ENCODE measurements at regions not wholly inside any gene's neighbourhood (a gene's known extent, or its start where the extent isn't known, plus 50 kb on each side); places are given as distances from the start of the nearest gene placed in this dataset.

DNA sequence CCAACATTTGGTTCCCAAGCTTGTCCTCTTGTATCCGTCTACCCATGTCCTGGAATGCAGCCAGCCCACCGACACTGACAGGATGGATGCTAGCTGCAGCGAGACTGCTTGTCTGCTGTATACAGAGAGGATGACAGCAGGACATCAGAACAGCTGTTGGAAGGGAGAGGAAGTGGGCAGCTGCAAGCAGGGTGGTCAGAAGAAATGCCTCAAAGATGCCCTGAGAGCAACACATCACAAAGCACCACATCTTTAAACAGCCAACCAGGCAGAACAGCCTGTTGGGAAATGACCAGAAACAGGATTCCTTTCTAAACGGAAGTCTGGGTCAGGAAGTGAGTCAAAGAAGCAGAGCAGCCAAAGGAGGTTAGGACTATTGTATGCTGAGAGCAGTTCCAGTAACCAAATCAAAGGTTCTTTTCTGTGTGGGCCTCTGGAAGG lies 219.1 kb downstream of the NDUFS4 start:
- CTCF ChIA-PET = interaction anchor here (0.5 to 1.5 kb wide), 2 partner anchors 19 to 219 kb away, joined by 3 to 4 read pairs; partner anchors contain the start of gene NDUFS4
- no peak overlapping the region for H3K4me3 ChIP-seq (ENCODE audit: low read depth, low read length)

DNA sequence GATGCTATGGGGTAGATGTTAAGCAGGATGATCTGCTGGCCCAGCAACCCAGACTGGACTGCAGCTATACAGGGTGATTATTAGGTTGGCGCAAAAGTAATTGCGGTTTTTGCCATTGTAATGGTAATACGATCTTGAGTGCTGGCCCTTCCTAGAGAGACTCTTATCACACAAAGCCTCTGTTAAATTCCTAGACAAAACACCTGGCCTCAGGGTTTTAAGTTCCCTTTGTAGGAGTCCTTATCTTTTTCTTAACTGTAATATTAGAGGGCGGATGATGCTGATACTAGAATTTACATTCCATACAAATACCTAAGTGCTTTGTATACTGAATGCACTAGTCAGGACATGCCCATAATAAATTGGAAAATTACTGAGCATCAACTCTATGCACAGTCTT lies 222.2 kb downstream of the NDUFS4 start:
- CTCF ChIA-PET = no interaction called here

More for the DNA sequence above, 219.1 kb downstream of the NDUFS4 start:
- POLR2A ChIA-PET = no interaction called here
- TF ChIP-seq, protein P1, sequence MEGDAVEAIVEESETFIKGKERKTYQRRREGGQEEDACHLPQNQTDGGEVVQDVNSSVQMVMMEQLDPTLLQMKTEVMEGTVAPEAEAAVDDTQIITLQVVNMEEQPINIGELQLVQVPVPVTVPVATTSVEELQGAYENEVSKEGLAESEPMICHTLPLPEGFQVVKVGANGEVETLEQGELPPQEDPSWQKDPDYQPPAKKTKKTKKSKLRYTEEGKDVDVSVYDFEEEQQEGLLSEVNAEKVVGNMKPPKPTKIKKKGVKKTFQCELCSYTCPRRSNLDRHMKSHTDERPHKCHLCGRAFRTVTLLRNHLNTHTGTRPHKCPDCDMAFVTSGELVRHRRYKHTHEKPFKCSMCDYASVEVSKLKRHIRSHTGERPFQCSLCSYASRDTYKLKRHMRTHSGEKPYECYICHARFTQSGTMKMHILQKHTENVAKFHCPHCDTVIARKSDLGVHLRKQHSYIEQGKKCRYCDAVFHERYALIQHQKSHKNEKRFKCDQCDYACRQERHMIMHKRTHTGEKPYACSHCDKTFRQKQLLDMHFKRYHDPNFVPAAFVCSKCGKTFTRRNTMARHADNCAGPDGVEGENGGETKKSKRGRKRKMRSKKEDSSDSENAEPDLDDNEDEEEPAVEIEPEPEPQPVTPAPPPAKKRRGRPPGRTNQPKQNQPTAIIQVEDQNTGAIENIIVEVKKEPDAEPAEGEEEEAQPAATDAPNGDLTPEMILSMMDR (IDR thresholded peaks at IDR 0.05; ENCODE audit: insufficient read depth, low read length, missing control alignments) = no peak
- no peak for DNase-seq (ENCODE audit: low read depth, low spot score)

DNA sequence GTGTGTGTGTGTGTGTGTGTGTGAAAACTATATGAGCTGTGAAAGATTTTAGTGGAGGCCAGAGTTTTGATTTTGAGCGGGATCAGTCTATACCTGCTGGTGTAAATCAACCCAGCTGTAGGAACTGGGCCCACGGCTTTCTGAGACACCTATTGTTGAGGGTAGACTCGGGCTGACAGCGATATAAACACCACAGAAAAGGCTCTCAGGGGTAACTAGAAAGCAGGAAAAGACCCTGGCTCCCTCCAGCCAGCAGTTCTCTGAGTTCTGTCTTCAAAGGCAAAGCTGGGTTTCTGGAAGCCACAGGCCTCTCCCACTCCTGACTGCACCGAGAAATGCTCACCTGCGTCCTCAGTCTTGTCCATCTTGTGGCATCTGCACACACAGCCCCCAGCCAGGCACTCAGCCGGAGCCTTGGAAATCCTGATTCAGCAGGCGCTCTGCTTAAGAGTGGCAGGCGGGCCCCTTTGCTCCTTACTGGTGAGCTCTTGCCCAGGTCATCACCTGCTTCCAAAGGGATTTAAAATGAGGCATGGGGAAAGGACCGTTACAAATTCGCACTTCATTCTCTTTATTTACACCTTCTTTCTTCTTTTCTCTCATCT lies 223.3 kb downstream of the NDUFS4 start:
- CTCF ChIA-PET = no interaction called here
- POLR2A ChIA-PET = no interaction called here
- TF ChIP-seq, protein P1 (IDR thresholded peaks at IDR 0.05; ENCODE audit: insufficient read depth, low read length, missing control alignments) = no peak

More for the DNA sequence above, 222.2 kb downstream of the NDUFS4 start:
- no peak for DNase-seq (ENCODE audit: low read depth, low spot score)
- H3K4me3 ChIP-seq (ENCODE audit: low read depth, low read length) = no peak overlapping the region
- POLR2A ChIA-PET = no interaction called here
- TF ChIP-seq, protein P1 (IDR thresholded peaks at IDR 0.05; ENCODE audit: insufficient read depth, low read length, missing control alignments) = no peak

DNA sequence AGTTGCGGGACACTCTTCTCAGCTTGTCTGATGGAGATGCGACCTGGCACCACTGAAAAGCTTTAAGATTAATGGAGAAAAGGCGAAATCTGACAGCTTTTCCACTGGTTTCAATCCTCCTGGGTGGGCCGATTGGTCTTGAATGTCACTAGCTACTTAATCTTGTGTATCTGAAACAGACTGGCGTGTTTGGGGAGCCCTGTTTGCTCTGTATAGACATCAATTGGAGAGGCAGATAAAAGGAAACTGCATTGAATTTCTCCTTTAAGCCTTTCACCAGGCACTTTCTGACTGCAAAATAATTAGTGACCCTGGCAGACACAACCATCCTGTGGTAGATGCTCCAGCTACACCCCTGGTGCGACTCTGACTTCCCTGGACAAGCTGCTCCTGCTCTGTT lies 224.2 kb downstream of the NDUFS4 start:
- POLR2A ChIA-PET = no interaction called here
- DNase-seq (ENCODE audit: low read depth, low spot score) = no peak
- TF ChIP-seq, protein P1 (IDR thresholded peaks at IDR 0.05; ENCODE audit: insufficient read depth, low read length, missing control alignments) = no peak
- no peak overlapping the region for H3K4me3 ChIP-seq (ENCODE audit: low read depth, low read length)
- CTCF ChIA-PET = no interaction called here

More for the DNA sequence above, 223.3 kb downstream of the NDUFS4 start:
- DNase-seq (ENCODE audit: low read depth, low spot score) = no peak
- H3K4me3 ChIP-seq (ENCODE audit: low read depth, low read length) = no peak overlapping the region

DNA sequence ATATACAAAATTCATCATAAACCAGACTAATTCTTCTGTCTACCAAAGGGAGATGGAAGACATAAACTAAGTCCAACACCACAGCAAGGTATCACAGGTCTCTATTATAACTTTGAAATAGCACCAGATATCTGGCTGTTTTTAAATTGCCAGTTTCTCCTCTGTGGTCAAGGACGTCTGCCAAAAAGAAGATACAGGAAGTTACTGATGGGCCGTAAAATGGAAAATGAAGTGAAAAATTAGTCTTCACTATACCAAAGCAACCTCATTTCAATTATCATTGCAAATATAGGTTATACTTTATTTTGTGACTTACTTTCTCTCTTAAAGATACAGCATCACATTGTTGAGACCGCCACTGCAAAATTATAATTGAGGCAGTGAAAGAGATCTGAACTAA lies 225.5 kb downstream of the NDUFS4 start:
- ChIA-PET POLR2A (no interaction called here), CTCF (no interaction called here)
- H3K4me3 ChIP-seq (ENCODE audit: low read depth, low read length) = no peak overlapping the region
- TF ChIP-seq, protein P1 (IDR thresholded peaks at IDR 0.05; ENCODE audit: insufficient read depth, low read length, missing control alignments) = no peak
- no peak for DNase-seq (ENCODE audit: low read depth, low spot score)

DNA sequence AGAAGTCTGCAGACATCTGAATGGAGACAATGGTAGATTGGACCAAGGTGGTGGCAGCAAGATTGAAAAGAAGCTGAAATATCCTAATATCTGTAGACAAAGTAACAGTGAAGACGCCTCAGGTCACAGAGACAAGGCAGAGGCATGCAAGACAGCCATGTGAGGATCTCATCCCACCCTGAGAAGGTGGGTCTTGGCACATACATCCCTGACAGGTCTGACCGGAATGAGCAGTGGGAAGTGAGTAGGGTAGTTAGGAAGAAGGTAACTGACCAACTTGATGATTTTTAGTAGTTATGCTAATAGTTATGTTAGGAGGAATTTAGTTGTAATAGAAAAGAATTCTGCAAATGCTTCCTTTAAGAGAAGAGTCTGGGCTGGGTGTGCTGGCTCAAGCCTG lies 229.6 kb downstream of the NDUFS4 start:
- ChIA-PET POLR2A (no interaction called here), CTCF (no interaction called here)
- no peak overlapping the region for H3K4me3 ChIP-seq (ENCODE audit: low read depth, low read length)
- TF ChIP-seq, protein P1 (IDR thresholded peaks at IDR 0.05; ENCODE audit: insufficient read depth, low read length, missing control alignments) = no peak
- no peak for DNase-seq (ENCODE audit: low read depth, low spot score)

Measured in AG04449 (cell line).